Suprapubic skin (tissue), 4 donors: ENCODE measurements at regions not wholly inside any gene's neighbourhood (a gene's known extent, or its start where the extent isn't known, plus 50 kb on each side); places are given as distances from the start of the nearest gene placed in this dataset.

Source experiments
- DNase-seq, 2 donors: peaks; one replicate each; pipeline ENCODE4 v3.0.0-alpha.2; 2019; ENCODE audit warnings: low spot score in 2 of 2
- H3K27ac ChIP-seq: fragments of 200-600 bp; sonication (generic); one replicate; pipeline ENCODE4 v1.5.1; 2019
- H3K27me3 ChIP-seq: fragments of 200-600 bp; sonication (generic); one replicate; pipeline ENCODE4 v1.5.1; 2019
- H3K36me3 ChIP-seq: fragments of 200-600 bp; sonication (generic); one replicate; pipeline ENCODE4 v1.5.1; 2019
- H3K4me1 ChIP-seq: fragments of 200-600 bp; sonication (generic); one replicate; pipeline ENCODE4 v1.5.1; 2019
- H3K4me3 ChIP-seq: fragments of 200-600 bp; sonication (generic); one replicate; pipeline ENCODE4 v1.5.1; 2019; ENCODE audit warnings: mild to moderate bottlenecking
- H3K9me3 ChIP-seq: fragments of 200-600 bp; sonication (generic); one replicate; pipeline ENCODE4 v1.5.1; 2019
- EP300 ChIP-seq: sonication (generic); formaldehyde crosslinking; IDR thresholded peaks from one replicate; pipeline ENCODE4 v1.6.1; 2017; ENCODE audit warnings: antibody characterized with exemption
- POLR2A ChIP-seq, 2 donors: fragments of 450-650 bp; IDR thresholded peaks; one replicate each; pipeline ENCODE4 v1.6.1; 2017; ENCODE audit warnings: antibody characterized with exemption in 2 of 2, mild to moderate bottlenecking in 2 of 2, moderate library complexity in 2 of 2
- POLR2AphosphoS5 ChIP-seq, 3 donors: sonication (generic); formaldehyde crosslinking; IDR thresholded peaks; one replicate each; pipeline ENCODE4 v1.6.1; 2017; ENCODE audit warnings: antibody characterized with exemption in 3 of 3
- WGBS: methylation state at CpG from one replicate; pipeline ENCODE4 v1.1.5; 2018; 5-methylcytosine and 5-hydroxymethylcytosine counted together
- TF ChIP-seq, protein P1 (sequence below), 2 donors: fragments of 200-600 bp in 1 of 2; fragments of 450-650 bp in 1 of 2; sonication (generic) in 1 of 2; IDR thresholded peaks; one replicate each; pipeline ENCODE4 v1.5.1; 2016 to 2019; ENCODE audit warnings: antibody characterized with exemption in 2 of 2, mild to moderate bottlenecking in 1 of 2, moderate library complexity in 1 of 2

DNA sequence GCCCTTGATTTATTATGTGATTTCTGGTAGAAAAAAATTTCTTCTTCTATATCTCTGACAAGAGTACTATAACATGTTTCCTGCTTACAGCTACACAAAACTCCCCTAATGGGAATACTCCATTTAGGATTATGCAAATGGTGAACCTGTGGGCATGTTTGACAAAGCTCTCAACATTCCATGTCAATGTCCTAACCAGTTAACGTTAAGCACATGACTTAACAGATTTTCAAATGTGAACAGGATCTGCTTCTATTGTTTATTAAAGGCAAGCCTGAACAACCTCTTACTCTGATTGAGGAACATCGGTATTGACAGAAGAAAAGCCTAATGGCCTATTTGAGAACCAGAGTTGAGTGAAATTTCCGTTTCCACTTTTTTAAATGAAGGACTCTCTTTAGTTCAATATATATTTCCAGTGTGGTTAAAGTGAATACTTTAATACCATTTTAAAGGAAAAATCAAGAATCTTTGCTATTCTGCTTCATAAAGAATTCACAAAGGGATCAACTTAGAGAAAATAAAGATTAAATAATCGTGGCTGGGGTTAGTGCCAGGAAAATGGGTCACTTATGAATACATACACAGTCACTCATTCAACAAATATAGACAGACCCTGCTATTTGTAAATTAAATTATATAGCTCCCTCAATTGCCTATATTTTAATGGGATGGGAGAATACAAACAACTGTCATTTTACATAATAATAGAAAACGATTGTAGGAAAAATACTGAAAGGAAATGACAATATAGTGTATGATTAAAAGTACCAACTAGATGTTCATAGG is 300.3 kb upstream of the CBLB start:
- DNase-seq: no peak
- TF ChIP-seq POLR2AphosphoS5 (IDR thresholded peaks at IDR 0.05): no peak
- no peak for TF ChIP-seq EP300
- TF ChIP-seq POLR2A (IDR thresholded peaks at IDR 0.05): no peak
- TF ChIP-seq, protein P1, sequence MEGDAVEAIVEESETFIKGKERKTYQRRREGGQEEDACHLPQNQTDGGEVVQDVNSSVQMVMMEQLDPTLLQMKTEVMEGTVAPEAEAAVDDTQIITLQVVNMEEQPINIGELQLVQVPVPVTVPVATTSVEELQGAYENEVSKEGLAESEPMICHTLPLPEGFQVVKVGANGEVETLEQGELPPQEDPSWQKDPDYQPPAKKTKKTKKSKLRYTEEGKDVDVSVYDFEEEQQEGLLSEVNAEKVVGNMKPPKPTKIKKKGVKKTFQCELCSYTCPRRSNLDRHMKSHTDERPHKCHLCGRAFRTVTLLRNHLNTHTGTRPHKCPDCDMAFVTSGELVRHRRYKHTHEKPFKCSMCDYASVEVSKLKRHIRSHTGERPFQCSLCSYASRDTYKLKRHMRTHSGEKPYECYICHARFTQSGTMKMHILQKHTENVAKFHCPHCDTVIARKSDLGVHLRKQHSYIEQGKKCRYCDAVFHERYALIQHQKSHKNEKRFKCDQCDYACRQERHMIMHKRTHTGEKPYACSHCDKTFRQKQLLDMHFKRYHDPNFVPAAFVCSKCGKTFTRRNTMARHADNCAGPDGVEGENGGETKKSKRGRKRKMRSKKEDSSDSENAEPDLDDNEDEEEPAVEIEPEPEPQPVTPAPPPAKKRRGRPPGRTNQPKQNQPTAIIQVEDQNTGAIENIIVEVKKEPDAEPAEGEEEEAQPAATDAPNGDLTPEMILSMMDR (IDR thresholded peaks at IDR 0.05): no peak
- Histone ChIP-seq H3K4me1 (no peaks in the 10 kb centered on the region), H3K4me3 (no peak overlapping the region), H3K36me3 (no peaks in the 10 kb centered on the region), H3K27ac (no peak overlapping the region), H3K27me3 (no peaks in the 10 kb centered on the region), H3K9me3 (no peaks in the 10 kb centered on the region)
- WGBS: 59% methylated on average over 5 of the region's 5 CpGs

DNA sequence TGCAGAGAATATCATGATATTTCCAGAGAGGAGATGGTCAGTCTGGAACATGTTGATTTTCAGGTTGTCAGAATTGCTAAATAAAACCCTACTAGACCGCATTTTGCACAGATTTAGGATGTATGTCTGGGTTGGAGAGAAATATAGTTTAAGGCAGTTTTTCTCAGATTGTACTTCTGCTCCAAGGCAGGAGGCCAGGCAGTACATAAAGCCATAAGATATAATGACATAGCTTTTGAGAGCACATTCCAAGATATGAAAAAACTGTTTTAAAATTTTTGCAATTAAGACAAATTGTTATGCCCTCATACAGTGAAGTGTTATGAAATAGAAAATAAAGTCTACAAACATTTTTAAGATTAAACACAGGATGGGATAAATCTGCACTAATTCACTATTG is 301.8 kb upstream of the CBLB start:
- Histone ChIP-seq H3K9me3 (no peaks in the 10 kb centered on the region), H3K4me3 (no peak overlapping the region), H3K36me3 (no peaks in the 10 kb centered on the region), H3K27ac (no peak overlapping the region), H3K4me1 (no peaks in the 10 kb centered on the region), H3K27me3 (no peaks in the 10 kb centered on the region)
- no peak for TF ChIP-seq POLR2A (IDR thresholded peaks at IDR 0.05)
- TF ChIP-seq, protein P1 (IDR thresholded peaks at IDR 0.05): no peak
- no peak for TF ChIP-seq POLR2AphosphoS5 (IDR thresholded peaks at IDR 0.05)
- no peak for TF ChIP-seq EP300
- no peak for DNase-seq
- WGBS: 95% methylated on average over 1 of the region's 1 CpG

DNA sequence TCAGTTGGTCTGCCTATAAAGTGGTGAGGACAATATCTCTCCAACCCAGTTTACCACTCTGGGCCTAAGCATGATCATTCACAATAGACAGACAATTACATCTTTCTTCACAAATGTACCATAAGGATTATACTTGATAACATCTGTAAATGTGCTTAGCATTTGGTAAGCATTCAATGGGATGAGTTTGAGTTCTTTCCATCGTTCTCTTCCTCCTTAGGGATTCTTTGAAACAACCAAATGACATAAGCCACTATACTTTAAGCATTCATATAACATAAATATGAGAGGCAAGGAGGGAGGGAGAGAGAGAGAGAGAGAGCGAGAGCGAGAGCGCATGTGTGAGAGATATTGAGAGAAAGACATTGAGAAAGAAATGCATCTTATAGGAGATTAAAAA is 303.3 kb upstream of the CBLB start:
- Histone ChIP-seq H3K9me3 (no peaks in the 10 kb centered on the region), H3K27ac (no peak overlapping the region), H3K36me3 (no peaks in the 10 kb centered on the region), H3K27me3 (no peaks in the 10 kb centered on the region), H3K4me1 (peaks cover 3% of the 10 kb centered on the region), H3K4me3 (no peak overlapping the region)
- 78% methylated on average over 4 of the region's 4 CpGs for WGBS
- TF ChIP-seq, protein P1 (IDR thresholded peaks at IDR 0.05): no peak
- TF ChIP-seq EP300: no peak
- TF ChIP-seq POLR2A (IDR thresholded peaks at IDR 0.05): no peak
- no peak for TF ChIP-seq POLR2AphosphoS5 (IDR thresholded peaks at IDR 0.05)
- no peak for DNase-seq

DNA sequence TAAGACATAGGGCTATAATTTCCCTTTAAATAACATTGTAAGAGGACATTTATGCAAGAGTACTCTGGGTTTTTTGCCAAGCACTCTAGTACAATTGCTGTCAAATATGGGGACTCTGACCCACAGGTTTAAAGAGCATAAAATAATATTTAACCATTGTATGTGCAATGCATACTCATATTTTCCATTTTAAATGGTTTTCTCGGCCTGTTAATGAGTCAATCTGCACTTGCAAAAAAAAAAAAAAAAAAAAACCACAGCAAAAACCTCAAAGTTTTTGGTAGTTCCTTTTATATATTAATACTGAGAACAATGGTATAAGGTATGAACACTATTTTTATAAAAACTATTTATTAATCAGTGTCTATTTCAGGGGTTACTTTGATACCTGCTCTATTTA is 304.0 kb upstream of the CBLB start:
- H3K36me3 ChIP-seq: no peaks in the 10 kb centered on the region
- DNase-seq: no peak
- no peaks in the 10 kb centered on the region for H3K27me3 ChIP-seq
- WGBS: 78% methylated on average over 1 of the region's 1 CpG
- TF ChIP-seq, protein P1 (IDR thresholded peaks at IDR 0.05): no peak
- TF ChIP-seq POLR2AphosphoS5 (IDR thresholded peaks at IDR 0.05) (no peak), POLR2A (IDR thresholded peaks at IDR 0.05) (no peak), EP300 (no peak)
- no peaks in the 10 kb centered on the region for H3K9me3 ChIP-seq
- H3K4me3 ChIP-seq: no peak overlapping the region
- H3K4me1 ChIP-seq: peaks cover 3% of the 10 kb centered on the region
- no peak overlapping the region for H3K27ac ChIP-seq

DNA sequence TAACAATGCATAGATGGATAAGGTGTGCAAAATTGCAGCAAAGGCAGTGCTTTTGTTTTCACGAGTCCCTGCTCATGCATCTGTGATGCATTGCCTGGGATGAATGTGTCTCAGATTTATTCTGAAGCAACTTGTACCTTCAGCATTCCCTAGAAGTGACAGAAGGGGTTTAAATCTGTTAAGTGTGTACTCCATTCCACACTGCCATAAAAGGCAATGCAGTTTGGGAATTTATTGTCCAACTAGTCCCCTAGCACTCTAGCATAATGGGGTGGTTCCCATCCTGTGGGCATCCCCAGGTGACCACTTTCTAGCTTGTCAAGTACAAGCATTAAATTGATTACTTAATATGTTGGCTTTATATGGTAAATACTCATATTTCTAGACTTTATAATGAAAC is 306.5 kb upstream of the CBLB start:
- no peak for TF ChIP-seq POLR2A (IDR thresholded peaks at IDR 0.05)
- TF ChIP-seq, protein P1 (IDR thresholded peaks at IDR 0.05): no peak
- no peak for TF ChIP-seq EP300
- no peak for TF ChIP-seq POLR2AphosphoS5 (IDR thresholded peaks at IDR 0.05)
- 94% methylated on average over 1 of the region's 1 CpG for WGBS
- DNase-seq: no peak
- Histone ChIP-seq H3K27ac (no peak overlapping the region), H3K4me3 (no peak overlapping the region), H3K27me3 (no peaks in the 10 kb centered on the region), H3K36me3 (no peaks in the 10 kb centered on the region), H3K9me3 (no peaks in the 10 kb centered on the region), H3K4me1 (peaks cover 3% of the 10 kb centered on the region)
